GM13977 (cell line): ENCODE measurements at regions not wholly inside any gene's neighbourhood (a gene's known extent, or its start where the extent isn't known, plus 50 kb on each side); places are given as distances from the start of the nearest gene placed in this dataset.

ENCODE experiments used
- DNase-seq: peaks from one replicate; pipeline ENCODE4 v3.0.0; 2012; ENCODE audit warnings: low spot score
- CTCF ChIP-seq: IDR thresholded peaks from 2 replicates; pipeline ENCODE4 v1.5.1; 2012; ENCODE audit warnings: mild to moderate bottlenecking, control low read depth; ENCODE audit not compliant: insufficient read depth; ENCODE audit errors: extremely low read depth, missing control alignments
- in situ Hi-C: fragments of 300-500 bp; cut with MboI; formaldehyde crosslinking; loops from one replicate; pipeline ENCODE4 v1.12.0; 2022; ENCODE audit warnings: low sequenced_read_pairs, low pct_unique_long_range_greater_than_20kb, mixed read lengths, inconsistent platforms; ENCODE audit not compliant: unreplicated experiment

GRCh38 chr7:117971556-117972244 is 98.5 kb upstream of the CTTNBP2 start:
- in situ Hi-C loops: no loop called here
- no peak for DNase-seq
- no peak for TF ChIP-seq CTCF

- TF ChIP-seq CTCF: no peak
- no peak for DNase-seq
- in situ Hi-C loops: no loop called here
These were observed 99.4 kb upstream of the CTTNBP2 start for GRCh38 chr7:117972606-117973005.

- no peak for TF ChIP-seq CTCF
- in situ Hi-C loops: no loop called here
These were observed 100.7 kb upstream of the CTTNBP2 start for GRCh38 chr7:117973975-117974374.

GRCh38 chr7:117974891-117975290 is 101.7 kb upstream of the CTTNBP2 start:
- in situ Hi-C loops: no loop called here
- no peak for TF ChIP-seq CTCF
- no peak for DNase-seq

More at GRCh38 chr7:117973975-117974374, 100.7 kb upstream of the CTTNBP2 start:
- DNase-seq: no peak

GRCh38 chr7:117975476-117975875 is 102.2 kb upstream of the CTTNBP2 start:
- in situ Hi-C loops: no loop called here
- no peak for TF ChIP-seq CTCF
- no peak for DNase-seq

GRCh38 chr7:117979954-117980497 is 106.8 kb upstream of the CTTNBP2 start:
- TF ChIP-seq CTCF: no peak
- no peak for DNase-seq
- in situ Hi-C loops: no loop called here
